Ovary (tissue), 3 donors: ENCODE measurements at regions not wholly inside any gene's neighbourhood (a gene's known extent, or its start where the extent isn't known, plus 50 kb on each side); places are given as distances from the start of the nearest gene placed in this dataset.

Experiments
- POLR2A ChIP-seq: fragments of 450-650 bp; IDR thresholded peaks from one replicate; pipeline ENCODE4 v1.6.1; 2017; ENCODE audit warnings: antibody characterized with exemption, mild to moderate bottlenecking, moderate library complexity
- TF ChIP-seq, protein P1 (sequence below), 3 donors: fragments of 450-650 bp in 2 of 3; fragments of 200-600 bp in 1 of 3; IDR thresholded peaks; one replicate each; pipeline versions ENCODE4 v1.5.1 to v1.8.0; 2016 to 2022; ENCODE audit warnings: antibody characterized with exemption in 3 of 3, mild to moderate bottlenecking in 1 of 3
- donor health status: DM: no; HTN: no; CAD: no.

DNA sequence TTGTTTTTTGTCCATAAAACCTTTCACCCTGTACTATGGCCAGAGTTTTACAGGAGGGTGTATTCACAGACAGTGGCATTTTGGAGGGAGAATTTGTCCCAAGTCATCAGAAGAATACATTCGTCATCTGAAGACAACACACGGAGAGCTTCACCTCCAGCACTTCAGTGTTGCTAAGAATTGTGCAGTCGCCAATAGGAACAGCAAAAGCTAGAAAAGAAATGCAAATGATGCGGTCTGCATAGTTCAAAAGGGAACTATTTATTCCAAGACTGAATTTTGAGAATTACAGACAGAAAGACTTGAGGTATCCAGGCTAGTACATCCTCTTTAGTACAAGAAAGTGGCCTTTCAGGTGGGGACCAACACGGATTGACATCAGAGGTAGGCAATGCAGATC, 399.2 kb upstream of the KIF2A start:
- TF ChIP-seq POLR2A = no peak
- TF ChIP-seq, protein P1, sequence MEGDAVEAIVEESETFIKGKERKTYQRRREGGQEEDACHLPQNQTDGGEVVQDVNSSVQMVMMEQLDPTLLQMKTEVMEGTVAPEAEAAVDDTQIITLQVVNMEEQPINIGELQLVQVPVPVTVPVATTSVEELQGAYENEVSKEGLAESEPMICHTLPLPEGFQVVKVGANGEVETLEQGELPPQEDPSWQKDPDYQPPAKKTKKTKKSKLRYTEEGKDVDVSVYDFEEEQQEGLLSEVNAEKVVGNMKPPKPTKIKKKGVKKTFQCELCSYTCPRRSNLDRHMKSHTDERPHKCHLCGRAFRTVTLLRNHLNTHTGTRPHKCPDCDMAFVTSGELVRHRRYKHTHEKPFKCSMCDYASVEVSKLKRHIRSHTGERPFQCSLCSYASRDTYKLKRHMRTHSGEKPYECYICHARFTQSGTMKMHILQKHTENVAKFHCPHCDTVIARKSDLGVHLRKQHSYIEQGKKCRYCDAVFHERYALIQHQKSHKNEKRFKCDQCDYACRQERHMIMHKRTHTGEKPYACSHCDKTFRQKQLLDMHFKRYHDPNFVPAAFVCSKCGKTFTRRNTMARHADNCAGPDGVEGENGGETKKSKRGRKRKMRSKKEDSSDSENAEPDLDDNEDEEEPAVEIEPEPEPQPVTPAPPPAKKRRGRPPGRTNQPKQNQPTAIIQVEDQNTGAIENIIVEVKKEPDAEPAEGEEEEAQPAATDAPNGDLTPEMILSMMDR (IDR thresholded peaks at IDR 0.05) = no peak
